ENCODE measurements at regions not wholly inside any gene's neighbourhood (a gene's known extent, or its start where the extent isn't known, plus 50 kb on each side); places are given as distances from the start of the nearest gene placed in this dataset.
"Not testable (repeated sequence)": the region's sequence is repeated elsewhere in the genome, so short reads cannot be mapped to it uniquely, and the experiment has no call there.

DNA sequence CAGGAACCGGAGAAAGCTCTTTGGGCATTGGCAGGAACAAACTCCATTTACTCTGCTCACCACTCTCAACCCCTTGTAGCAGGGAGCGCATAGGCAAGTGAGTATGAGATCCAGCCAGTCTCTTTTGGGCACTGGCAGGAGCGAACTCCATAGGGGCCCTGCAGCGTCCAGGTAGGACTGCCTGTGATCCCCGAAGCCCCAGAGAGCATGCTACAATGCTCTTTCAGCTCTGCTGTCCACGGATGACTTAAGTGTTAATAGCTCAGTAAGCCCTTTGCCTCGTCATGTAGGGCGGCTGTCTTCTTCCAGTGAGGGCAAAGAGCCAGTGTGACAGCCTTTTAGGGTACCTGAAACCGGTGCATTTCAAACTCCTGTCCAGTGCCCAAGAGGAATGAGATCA, 1525.6 kb upstream of the RAG2 start:
- ATAC-seq: no peak
- ChIA-PET CTCF (no interaction called here), RAD21 (ENCODE audit: low non-redundant PET in 1 of 2, low total read pairs in 2 of 2, uncharacterized antibody in 2 of 2, unreplicated experiment in 2 of 2) (no interaction called here), POLR2A (no interaction called here)
- H3K9me2 ChIP-seq (ENCODE audit: insufficient read depth): no peaks in the 10 kb centered on the region
- no peaks in the 10 kb centered on the region for H3K79me2 ChIP-seq (ENCODE audit: insufficient read depth, low read length)
- no peak overlapping the region for H2AFZ ChIP-seq (ENCODE audit: low read depth, low read length, poor library complexity, severe bottlenecking)
- no peaks in the 10 kb centered on the region for H3K4me1 ChIP-seq (ENCODE audit: control insufficient read depth in 1 of 2, insufficient read depth in 2 of 2, low read length in 2 of 2)
- no peak overlapping the region for H3K9ac ChIP-seq (ENCODE audit: low read length)
- no peaks in the 10 kb centered on the region for H3K36me3 ChIP-seq (ENCODE audit: control insufficient read depth in 1 of 2, insufficient read depth in 2 of 2, low read length in 2 of 2)
- no peaks in the 10 kb centered on the region for H3K27me3 ChIP-seq (ENCODE audit: insufficient read depth, low read length)
- H3K9me3 ChIP-seq (ENCODE audit: control insufficient read depth in 1 of 2, insufficient read depth in 1 of 2, low read depth in 1 of 2, low read length in 2 of 2): peaks cover 0 to 19% of the 10 kb centered on the region in 2 experiments; a peak in 2 of 4 replicates
- DNase-seq (ENCODE audit: low read depth, low spot score): no peak
- H4K20me1 ChIP-seq (ENCODE audit: insufficient read depth): no peaks in the 10 kb centered on the region
- H3K4me2 ChIP-seq (ENCODE audit: low read length): no peak overlapping the region
- intact Hi-C loops (cut with micrococcal nuclease): no loop called here
- no TSS peak for BruUV-seq (replicated peaks)
- TF ChIP-seq, protein P1, sequence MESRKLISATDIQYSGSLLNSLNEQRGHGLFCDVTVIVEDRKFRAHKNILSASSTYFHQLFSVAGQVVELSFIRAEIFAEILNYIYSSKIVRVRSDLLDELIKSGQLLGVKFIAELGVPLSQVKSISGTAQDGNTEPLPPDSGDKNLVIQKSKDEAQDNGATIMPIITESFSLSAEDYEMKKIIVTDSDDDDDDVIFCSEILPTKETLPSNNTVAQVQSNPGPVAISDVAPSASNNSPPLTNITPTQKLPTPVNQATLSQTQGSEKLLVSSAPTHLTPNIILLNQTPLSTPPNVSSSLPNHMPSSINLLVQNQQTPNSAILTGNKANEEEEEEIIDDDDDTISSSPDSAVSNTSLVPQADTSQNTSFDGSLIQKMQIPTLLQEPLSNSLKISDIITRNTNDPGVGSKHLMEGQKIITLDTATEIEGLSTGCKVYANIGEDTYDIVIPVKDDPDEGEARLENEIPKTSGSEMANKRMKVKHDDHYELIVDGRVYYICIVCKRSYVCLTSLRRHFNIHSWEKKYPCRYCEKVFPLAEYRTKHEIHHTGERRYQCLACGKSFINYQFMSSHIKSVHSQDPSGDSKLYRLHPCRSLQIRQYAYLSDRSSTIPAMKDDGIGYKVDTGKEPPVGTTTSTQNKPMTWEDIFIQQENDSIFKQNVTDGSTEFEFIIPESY (IDR thresholded peaks at IDR 0.05; ENCODE audit: extremely low read depth, insufficient replicate concordance, low read length): no peak
- TF ChIP-seq ZNF274 (IDR thresholded peaks at IDR 0.05; ENCODE audit: low read depth, low read length): no peak
- TF ChIP-seq SIN3A (IDR thresholded peaks at IDR 0.05; ENCODE audit: low read depth): no peak
- no peak for TF ChIP-seq SP1 (IDR thresholded peaks at IDR 0.05; ENCODE audit: low read depth)
- TF ChIP-seq POLR2AphosphoS5 (IDR thresholded peaks at IDR 0.05; ENCODE audit: low read depth, low read length): no peak
- TF ChIP-seq, protein P2, sequence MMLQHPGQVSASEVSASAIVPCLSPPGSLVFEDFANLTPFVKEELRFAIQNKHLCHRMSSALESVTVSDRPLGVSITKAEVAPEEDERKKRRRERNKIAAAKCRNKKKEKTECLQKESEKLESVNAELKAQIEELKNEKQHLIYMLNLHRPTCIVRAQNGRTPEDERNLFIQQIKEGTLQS (IDR thresholded peaks at IDR 0.05): no peak
- no peak for TF ChIP-seq FOSL1 (IDR thresholded peaks at IDR 0.05; ENCODE audit: low read depth)
- no peak for TF ChIP-seq TCF7L2 (IDR thresholded peaks at IDR 0.05; ENCODE audit: borderline replicate concordance, extremely low read depth, insufficient read depth, insufficient read length)
- no peak for TF ChIP-seq ELF1 (IDR thresholded peaks at IDR 0.05; ENCODE audit: borderline replicate concordance, low read depth)
- no peak for TF ChIP-seq CBX3 (IDR thresholded peaks at IDR 0.05; ENCODE audit: low read depth)
- TF ChIP-seq, protein P3, sequence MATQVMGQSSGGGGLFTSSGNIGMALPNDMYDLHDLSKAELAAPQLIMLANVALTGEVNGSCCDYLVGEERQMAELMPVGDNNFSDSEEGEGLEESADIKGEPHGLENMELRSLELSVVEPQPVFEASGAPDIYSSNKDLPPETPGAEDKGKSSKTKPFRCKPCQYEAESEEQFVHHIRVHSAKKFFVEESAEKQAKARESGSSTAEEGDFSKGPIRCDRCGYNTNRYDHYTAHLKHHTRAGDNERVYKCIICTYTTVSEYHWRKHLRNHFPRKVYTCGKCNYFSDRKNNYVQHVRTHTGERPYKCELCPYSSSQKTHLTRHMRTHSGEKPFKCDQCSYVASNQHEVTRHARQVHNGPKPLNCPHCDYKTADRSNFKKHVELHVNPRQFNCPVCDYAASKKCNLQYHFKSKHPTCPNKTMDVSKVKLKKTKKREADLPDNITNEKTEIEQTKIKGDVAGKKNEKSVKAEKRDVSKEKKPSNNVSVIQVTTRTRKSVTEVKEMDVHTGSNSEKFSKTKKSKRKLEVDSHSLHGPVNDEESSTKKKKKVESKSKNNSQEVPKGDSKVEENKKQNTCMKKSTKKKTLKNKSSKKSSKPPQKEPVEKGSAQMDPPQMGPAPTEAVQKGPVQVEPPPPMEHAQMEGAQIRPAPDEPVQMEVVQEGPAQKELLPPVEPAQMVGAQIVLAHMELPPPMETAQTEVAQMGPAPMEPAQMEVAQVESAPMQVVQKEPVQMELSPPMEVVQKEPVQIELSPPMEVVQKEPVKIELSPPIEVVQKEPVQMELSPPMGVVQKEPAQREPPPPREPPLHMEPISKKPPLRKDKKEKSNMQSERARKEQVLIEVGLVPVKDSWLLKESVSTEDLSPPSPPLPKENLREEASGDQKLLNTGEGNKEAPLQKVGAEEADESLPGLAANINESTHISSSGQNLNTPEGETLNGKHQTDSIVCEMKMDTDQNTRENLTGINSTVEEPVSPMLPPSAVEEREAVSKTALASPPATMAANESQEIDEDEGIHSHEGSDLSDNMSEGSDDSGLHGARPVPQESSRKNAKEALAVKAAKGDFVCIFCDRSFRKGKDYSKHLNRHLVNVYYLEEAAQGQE (IDR thresholded peaks at IDR 0.05; ENCODE audit: low read depth): no peak
- no peak for TF ChIP-seq JUND (IDR thresholded peaks at IDR 0.05)
- no peak for TF ChIP-seq POLR2A (IDR thresholded peaks at IDR 0.05; ENCODE audit: borderline replicate concordance, extremely low read depth, insufficient read depth, insufficient read length)
- H3K4me3 ChIP-seq (replicated peaks in 1 of 2; ENCODE audit: low read depth in 1 of 2, low read length in 2 of 2): no peak overlapping the region
- no peak overlapping the region for H3K27ac ChIP-seq (ENCODE audit: low read depth, low read length)

DNA sequence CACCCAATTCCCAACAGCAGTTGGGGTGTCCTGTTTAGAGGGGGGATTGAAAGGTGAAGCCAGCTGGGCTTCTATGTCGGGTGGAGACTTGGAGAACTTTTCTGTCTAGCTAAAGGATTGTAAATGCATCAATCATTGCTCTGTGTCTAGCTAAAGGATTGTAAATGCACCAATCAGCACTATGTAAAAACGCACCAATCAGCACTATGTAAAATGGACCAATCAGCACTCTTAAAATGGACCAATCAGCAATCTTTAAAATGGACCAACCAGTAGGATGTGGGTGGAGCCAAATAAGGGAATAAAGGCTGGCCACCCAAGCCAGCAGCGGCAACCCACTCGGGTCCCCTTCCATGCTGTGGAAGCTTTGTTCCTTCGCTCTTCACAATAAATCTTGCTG, 1518.6 kb upstream of the RAG2 start:
- intact Hi-C loops (cut with micrococcal nuclease); H3K36me3 ChIP-seq (ENCODE audit: control insufficient read depth in 1 of 2, insufficient read depth in 2 of 2, low read length in 2 of 2); H3K4me3 ChIP-seq (replicated peaks in 1 of 2; ENCODE audit: low read depth in 1 of 2, low read length in 2 of 2); ATAC-seq; H2AFZ ChIP-seq (ENCODE audit: low read depth, low read length, poor library complexity, severe bottlenecking); H3K9me3 ChIP-seq (ENCODE audit: control insufficient read depth in 1 of 2, insufficient read depth in 1 of 2, low read depth in 1 of 2, low read length in 2 of 2); H3K9ac ChIP-seq (ENCODE audit: low read length); BruUV-seq (replicated peaks); H3K4me2 ChIP-seq (ENCODE audit: low read length); H3K79me2 ChIP-seq (ENCODE audit: insufficient read depth, low read length); H3K27ac ChIP-seq (ENCODE audit: low read depth, low read length); RAD21 ChIA-PET (ENCODE audit: low non-redundant PET in 1 of 2, low total read pairs in 2 of 2, uncharacterized antibody in 2 of 2, unreplicated experiment in 2 of 2); H4K20me1 ChIP-seq (ENCODE audit: insufficient read depth); DNase-seq (ENCODE audit: low read depth, low spot score); CTCF ChIA-PET; H3K4me1 ChIP-seq (ENCODE audit: control insufficient read depth in 1 of 2, insufficient read depth in 2 of 2, low read length in 2 of 2); POLR2A ChIA-PET; H3K27me3 ChIP-seq (ENCODE audit: insufficient read depth, low read length); H3K9me2 ChIP-seq (ENCODE audit: insufficient read depth): not testable (repeated sequence)
